ENCODE measurements at regions not wholly inside any gene's neighbourhood (a gene's known extent, or its start where the extent isn't known, plus 50 kb on each side); places are given as distances from the start of the nearest gene placed in this dataset.

GRCh38 chr20:60808701-60809100 lies 443.4 kb upstream of the CDH4 start:
- DNase-seq = no peak

GRCh38 chr20:60810561-60810960 lies 441.5 kb upstream of the CDH4 start:
- DNase-seq = no peak

GRCh38 chr20:60812561-60812960 lies 439.5 kb upstream of the CDH4 start:
- no peak for DNase-seq

- DNase-seq = no peak
Observed at GRCh38 chr20:60813066-60813465, 439.0 kb upstream of the CDH4 start.

- DNase-seq = no peak
Observed at GRCh38 chr20:60815656-60816055, 436.4 kb upstream of the CDH4 start.

GRCh38 chr20:60816901-60817300 lies 435.2 kb upstream of the CDH4 start:
- no peak for DNase-seq

- DNase-seq = no peak
Observed at GRCh38 chr20:60817891-60818290, 434.2 kb upstream of the CDH4 start.

GRCh38 chr20:60819511-60819910 lies 432.6 kb upstream of the CDH4 start:
- DNase-seq = no peak

- DNase-seq = no peak
Observed at GRCh38 chr20:60820149-60820548, 431.9 kb upstream of the CDH4 start.

GRCh38 chr20:60820918-60821317 lies 431.1 kb upstream of the CDH4 start:
- no peak for DNase-seq

GRCh38 chr20:60822699-60823607 lies 429.1 kb upstream of the CDH4 start:
- DNase-seq = no peak

GRCh38 chr20:60835876-60836275 lies 416.2 kb upstream of the CDH4 start:
- DNase-seq = no peak

- no peak for DNase-seq
Observed at GRCh38 chr20:60837173-60837770, 414.8 kb upstream of the CDH4 start.

- no peak for DNase-seq
Observed at GRCh38 chr20:60838297-60838696, 413.8 kb upstream of the CDH4 start.

GRCh38 chr20:60840971-60841370 lies 411.1 kb upstream of the CDH4 start:
- no peak for DNase-seq

- DNase-seq = no peak
Observed at GRCh38 chr20:60845146-60845545, 406.9 kb upstream of the CDH4 start.

GRCh38 chr20:60851826-60852704 lies 400.0 kb upstream of the CDH4 start:
- DNase-seq = no peak

- DNase-seq = peak; percentile 80
Observed at GRCh38 chr20:60857708-60858107, 394.4 kb upstream of the CDH4 start.

- no peak for DNase-seq
Observed at GRCh38 chr20:60862601-60863000, 389.5 kb upstream of the CDH4 start.

GRCh38 chr20:60863548-60863947 lies 388.5 kb upstream of the CDH4 start:
- no peak for DNase-seq

GRCh38 chr20:60867589-60867988 lies 384.5 kb upstream of the CDH4 start:
- no peak for DNase-seq

- DNase-seq = no peak
Observed at GRCh38 chr20:60868316-60868891, 383.7 kb upstream of the CDH4 start.

GRCh38 chr20:60869087-60869486 lies 383.0 kb upstream of the CDH4 start:
- DNase-seq = no peak

Measured in fibroblast of skin of abdomen (primary cell).